Activated CD4-positive, CD25-positive, alpha-beta regulatory T cell treated with anti-CD3 and anti-CD28 coated beads, Interleukin-2, amount 50 U/mL, for 16 hours (primary cell): ENCODE measurements at regions not wholly inside any gene's neighbourhood (a gene's known extent, or its start where the extent isn't known, plus 50 kb on each side); places are given as distances from the start of the nearest gene placed in this dataset.
"Not testable (repeated sequence)": the region's sequence is repeated elsewhere in the genome, so short reads cannot be mapped to it uniquely, and the experiment has no call there.

Experiments used
- DNase-seq: peaks from one replicate; pipeline ENCODE4 v3.0.0-alpha.2; 2020; ENCODE audit warnings: low read depth, low spot score

DNA sequence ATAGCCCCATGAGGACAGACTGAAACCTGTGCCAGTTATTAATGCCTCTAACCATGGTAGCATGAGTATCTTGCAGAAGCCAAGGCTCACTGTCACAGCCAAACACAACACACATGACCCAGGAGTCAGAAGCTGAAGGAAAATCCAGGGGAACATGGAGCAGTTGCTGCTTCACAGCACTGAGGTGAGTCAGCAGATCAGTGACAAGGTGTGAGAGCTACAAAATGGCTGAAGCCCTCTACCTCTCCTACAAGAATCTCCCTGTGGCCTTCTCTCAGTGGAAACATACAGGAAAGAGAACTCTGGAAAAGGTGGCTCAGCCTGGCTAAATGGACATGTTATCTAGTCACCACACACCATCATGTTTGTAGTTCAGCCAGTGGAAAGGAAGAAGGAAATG is 93.5 kb downstream of the NAB1 start:
- no peak for DNase-seq

GRCh38 chr2:190744041-190744440 is 95.2 kb downstream of the NAB1 start:
- DNase-seq = no peak

DNA sequence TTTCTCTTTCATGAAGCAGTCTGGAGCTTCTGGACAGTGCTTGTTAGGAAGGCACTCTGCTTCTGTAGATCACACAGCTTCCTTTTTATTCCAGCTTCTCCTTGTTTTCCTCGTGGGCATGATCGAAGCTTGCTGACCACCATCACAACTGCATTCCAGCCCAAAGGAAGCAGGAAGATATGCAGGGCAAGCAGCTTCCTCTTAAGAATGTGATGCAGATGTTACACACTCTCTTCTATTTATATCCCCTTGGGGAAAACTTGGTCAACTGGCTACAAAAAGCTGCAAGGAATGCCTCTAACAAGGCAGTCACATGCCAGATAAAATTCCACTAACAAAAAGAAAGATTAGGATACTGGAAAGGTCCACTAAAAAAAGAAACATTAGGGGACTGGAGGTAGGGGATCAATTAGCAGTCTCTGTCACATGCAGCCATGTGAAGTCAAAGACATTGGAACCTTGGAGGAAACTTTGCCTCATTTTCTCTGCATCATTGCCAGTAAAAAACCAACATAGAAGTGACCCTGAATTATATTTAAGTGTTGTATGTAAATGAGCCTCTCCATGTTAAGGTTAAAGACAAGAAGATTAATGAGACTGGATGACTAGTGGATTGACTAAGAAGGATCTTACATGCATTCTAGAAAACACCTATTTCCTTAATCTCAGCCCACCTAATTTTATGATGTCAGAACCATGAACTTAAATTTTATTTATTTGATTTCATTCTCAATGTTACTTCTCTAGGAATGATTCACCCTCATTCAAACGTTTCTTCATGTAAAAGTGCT is 98.3 kb downstream of the NAB1 start:
- DNase-seq = no peak

GRCh38 chr2:190748966-190749365 is 100.1 kb downstream of the NAB1 start:
- no peak for DNase-seq

DNA sequence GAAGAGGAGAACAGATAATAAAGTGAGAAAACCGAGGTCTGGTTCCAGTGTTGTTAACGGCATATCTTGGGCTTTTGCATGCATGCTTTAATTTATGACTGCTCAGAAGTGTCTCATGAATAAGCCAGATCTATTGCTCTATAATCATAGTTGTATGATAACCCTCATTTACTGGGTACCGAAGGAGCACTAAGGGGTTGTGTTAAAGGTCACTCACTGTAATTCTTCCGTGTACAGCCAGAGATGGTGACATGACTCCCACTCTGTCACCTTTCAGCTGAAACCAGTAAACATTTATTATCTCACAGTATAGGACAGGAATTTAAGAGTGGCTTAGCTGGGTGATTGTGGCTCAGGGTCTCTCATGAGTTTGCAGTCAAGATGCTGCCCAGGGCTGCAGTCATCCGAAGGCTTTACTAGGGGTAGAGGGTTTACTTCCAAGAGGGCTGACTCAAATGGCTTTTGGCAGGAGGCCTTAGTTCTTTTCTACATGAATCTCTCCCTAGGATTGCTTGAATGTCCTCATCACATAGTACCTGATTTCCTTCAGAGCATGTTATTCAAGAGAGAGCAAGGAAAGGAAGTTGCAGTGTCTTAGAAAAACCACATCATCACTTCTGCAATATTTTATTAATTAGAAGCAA is 107.0 kb downstream of the NAB1 start:
- no peak for DNase-seq

- DNase-seq = no peak
These were observed 110.9 kb downstream of the NAB1 start for GRCh38 chr2:190759749-190760213.

- DNase-seq = not testable (repeated sequence)
These were observed 111.7 kb downstream of the NAB1 start for GRCh38 chr2:190760353-190761150.

GRCh38 chr2:190761216-190761615 is 112.3 kb downstream of the NAB1 start:
- DNase-seq = not testable (repeated sequence)

- no peak for DNase-seq
These were observed 113.7 kb downstream of the NAB1 start for GRCh38 chr2:190762566-190762965.

DNA sequence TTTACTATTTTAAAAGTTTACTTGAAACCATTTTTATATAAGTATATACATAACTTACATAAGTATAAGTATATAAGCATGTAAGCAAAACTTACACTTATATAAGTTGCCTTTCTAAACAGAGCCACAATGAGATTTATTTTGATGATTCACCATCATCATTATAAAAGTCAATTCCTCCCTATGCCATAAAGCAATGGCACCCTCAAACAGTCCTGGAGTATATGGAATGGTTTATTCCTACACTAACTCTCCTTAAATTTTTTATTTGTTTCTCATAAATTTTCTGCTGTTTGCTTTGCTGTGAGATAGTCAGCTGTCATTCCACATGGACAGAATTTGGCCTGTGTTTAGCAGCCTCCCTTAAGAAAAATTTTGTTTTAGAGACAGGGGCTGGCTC is 114.2 kb downstream of the NAB1 start:
- no peak for DNase-seq

DNA sequence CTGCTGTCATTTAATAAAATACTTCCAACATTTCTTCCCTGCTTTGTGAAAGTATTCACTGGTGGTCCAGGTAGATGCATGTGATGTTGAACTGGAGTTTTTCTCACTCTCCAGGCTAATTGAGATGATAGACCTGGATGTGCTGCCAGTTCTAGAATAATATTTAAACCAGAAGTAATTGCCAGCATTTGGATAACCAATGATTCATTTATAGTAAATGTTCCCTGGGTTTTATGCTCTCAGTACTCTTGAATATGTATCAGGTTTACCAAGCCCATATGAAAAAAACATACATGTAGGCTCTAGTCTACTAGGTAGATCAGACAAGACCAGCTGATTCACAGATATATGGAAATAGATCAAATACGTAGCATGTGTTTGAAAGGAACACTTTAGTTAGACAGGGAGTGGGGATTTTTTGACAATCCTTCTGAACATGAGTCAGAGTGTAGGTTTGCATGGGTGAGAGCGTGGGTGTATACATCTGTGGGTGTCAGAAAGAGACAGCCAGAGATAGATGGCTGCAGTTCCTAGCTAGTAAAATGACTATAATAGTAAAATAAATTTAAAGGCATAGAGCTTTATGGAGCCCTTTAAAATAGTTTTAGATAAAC is 115.1 kb downstream of the NAB1 start:
- DNase-seq = no peak

GRCh38 chr2:190765386-190766173 is 115.0 kb upstream of the GLS start:
- DNase-seq = no peak

- DNase-seq = no peak
These were observed 114.4 kb upstream of the GLS start for GRCh38 chr2:190766174-190766572.

- DNase-seq = no peak
These were observed 114.0 kb upstream of the GLS start for GRCh38 chr2:190766595-190766994.

DNA sequence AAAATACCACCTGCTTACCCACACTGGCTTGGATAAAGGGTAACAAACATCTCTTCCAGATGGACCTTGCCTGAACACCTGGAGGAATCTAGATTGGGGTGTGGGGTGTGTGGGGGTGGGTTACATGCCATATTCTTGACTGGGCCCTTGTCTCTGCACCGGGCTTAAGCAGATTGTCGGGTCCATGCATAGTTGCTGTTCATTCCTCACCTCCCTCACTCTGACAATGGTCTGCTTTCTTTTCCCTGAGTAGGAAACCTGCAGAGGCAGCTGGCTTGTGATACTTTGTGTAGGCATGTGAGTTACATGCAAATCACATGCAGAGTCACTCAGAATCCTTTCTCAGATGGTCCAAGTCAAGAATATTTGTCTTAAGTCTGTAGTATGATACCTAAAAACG is 112.8 kb upstream of the GLS start:
- no peak for DNase-seq

GRCh38 chr2:190769258-190769657 is 111.4 kb upstream of the GLS start:
- no peak for DNase-seq

DNA sequence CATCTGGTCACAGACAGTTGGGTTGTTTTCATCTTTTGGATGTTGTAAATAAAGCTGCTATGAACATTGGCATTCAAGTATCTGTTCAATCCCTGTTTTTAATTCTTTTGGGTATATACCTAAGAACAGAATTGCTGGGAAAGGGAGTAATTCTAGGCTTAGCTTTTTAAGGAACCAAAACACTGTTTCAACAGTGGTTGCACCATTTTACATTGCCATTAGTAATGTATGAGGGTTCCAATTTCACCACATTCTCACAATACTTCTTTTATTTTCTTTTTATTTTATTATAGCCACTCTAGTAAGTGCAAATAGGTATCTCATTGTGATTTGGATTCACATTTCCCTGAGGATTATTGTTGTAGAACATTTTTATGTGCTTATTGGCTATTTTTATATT is 108.9 kb upstream of the GLS start:
- DNase-seq = no peak

DNA sequence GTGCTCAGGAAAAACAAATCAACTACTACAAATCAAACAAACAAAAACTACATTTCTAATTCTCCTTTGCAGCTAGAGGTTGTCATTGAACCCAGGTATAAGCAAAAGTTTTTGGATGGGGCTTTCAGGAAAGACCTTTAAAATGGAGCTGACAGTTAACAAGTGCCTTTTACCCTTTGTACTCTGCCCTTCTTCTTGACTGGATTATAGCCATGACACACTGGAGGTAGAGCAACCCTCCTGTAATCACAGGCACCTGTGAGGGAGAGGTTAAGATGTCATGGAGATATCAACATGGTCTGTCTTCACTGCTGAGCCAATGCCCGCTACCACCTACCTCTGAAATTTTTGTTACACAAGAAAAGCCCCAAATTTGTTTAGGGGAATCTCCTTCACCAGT is 100.0 kb upstream of the GLS start:
- no peak for DNase-seq

DNA sequence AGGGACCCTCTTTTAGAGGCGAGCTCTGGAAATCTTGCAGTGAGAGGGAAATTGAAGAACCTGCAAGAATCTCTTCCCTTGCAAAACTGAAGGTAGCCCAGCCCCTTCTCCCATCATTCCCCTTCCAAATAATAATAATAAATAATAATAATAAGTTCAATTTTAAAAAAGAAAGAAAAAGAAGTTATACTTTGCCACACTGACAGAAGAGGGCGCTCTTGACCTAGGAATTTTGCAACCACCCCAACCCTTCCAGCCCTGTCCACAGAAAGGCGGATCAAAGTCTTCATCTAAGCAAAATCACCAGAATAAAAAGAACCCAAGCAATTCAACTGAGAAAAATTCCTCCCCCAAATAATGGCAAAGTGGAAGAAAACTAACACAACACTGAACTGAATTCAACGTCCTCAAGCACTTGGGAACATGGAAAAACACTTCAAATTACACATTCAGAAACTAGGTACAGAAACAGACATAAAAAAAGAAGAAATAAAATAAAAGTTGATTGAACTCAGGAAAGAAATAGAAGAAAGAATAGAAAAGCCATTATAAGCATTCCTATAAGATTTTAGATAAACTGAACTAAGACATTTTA is 98.9 kb upstream of the GLS start:
- DNase-seq = peak; percentile 18

DNA sequence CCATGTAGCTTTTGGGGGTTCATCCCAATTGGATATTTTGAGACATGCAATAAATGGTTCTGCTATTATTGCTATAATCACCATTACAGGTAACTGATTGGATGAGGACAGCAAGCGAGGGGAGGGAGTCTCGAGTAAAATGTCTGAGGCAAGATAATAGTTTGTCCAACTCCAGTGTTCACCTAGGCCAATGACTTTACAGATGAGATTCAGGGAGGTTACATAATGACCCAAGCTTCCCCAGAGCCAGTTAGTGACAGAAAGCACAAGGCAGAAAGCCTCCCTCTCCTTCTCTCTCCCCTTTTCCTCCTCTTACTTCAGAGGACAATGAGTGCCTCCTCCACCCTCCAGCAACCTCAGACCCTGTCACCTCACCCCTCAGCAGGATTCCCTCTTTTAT is 98.4 kb upstream of the GLS start:
- DNase-seq = no peak
